ENCODE measurements at regions not wholly inside any gene's neighbourhood (a gene's known extent, or its start where the extent isn't known, plus 50 kb on each side); places are given as distances from the start of the nearest gene placed in this dataset.

DNA sequence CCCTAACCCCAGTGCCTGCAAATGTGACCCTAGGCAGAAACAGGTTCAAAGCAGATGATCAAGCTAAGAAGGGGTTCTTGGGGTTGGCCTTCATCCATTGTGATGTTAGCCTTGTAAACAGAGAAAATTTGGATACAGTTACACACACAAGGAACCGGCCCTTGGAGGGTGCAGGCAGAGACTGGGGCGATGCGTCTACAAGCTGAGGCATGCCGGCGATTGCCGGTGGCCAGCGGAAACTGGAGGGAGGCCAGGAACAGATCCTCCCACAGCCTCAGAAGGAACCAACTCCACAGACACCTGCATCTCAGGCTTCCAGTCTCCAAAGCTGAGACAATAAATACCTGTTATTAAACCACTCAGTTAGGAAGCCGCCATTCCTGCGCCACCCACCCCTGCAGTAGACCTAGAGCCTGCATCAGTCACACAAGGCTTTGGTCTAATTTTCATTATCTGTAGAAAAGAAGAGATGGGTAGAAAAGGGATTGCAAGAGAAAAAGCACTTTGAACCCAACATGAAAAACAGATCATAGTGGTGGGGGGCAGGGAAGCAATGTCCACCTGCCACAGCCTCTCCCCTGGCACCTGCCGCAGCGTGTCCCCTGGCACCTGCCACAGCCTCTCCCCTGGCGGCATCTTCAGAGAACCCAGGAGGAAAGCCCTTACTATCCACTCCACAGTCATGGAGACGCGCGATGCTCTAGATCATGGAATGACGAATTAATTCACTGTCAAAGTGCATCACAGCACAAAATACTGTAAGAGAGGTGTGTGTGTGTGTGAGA, 119.7 kb upstream of the SOX1 start:
- no peak for DNase-seq (ENCODE audit: extremely low spot score, unreplicated experiment)
- TF ChIP-seq, protein P1, sequence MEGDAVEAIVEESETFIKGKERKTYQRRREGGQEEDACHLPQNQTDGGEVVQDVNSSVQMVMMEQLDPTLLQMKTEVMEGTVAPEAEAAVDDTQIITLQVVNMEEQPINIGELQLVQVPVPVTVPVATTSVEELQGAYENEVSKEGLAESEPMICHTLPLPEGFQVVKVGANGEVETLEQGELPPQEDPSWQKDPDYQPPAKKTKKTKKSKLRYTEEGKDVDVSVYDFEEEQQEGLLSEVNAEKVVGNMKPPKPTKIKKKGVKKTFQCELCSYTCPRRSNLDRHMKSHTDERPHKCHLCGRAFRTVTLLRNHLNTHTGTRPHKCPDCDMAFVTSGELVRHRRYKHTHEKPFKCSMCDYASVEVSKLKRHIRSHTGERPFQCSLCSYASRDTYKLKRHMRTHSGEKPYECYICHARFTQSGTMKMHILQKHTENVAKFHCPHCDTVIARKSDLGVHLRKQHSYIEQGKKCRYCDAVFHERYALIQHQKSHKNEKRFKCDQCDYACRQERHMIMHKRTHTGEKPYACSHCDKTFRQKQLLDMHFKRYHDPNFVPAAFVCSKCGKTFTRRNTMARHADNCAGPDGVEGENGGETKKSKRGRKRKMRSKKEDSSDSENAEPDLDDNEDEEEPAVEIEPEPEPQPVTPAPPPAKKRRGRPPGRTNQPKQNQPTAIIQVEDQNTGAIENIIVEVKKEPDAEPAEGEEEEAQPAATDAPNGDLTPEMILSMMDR (IDR thresholded peaks at IDR 0.05), result no peak
- peaks cover 3% of the 10 kb centered on the region for H3K36me3 Mint-ChIP-seq (ENCODE audit: unreplicated experiment)
- no peaks in the 10 kb centered on the region for H3K27me3 Mint-ChIP-seq (ENCODE audit: unreplicated experiment)
- no peaks in the 10 kb centered on the region for H3K4me1 Mint-ChIP-seq (ENCODE audit: unreplicated experiment)
- H3K9me3 Mint-ChIP-seq (ENCODE audit: unreplicated experiment), result peaks cover 27% of the 10 kb centered on the region
- H3K27ac Mint-ChIP-seq (ENCODE audit: unreplicated experiment), result no peak overlapping the region
- H3K4me3 Mint-ChIP-seq (ENCODE audit: unreplicated experiment), result no peak overlapping the region

DNA sequence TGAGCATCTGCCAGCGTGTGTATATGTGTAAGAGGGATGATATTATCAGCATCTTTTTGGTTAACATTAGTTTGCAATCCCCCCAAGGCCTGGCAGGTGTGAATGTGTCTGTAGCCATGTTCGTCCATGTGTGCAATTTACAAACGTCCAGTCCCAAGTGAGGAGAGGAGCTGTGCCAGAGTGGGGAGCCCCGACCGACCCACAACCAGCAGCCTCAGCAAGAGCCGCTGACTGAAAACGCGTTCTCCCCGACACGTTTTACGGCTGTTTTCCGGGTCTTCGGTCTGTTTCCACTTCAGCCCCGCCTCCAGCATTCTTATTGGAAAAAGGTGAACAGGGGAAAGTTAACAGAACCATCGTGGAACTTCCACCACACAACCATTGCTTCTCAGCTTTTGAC, 119.1 kb upstream of the SOX1 start:
- no peak for DNase-seq (ENCODE audit: extremely low spot score, unreplicated experiment)
- Mint-ChIP-seq H3K4me3 (ENCODE audit: unreplicated experiment) (no peak overlapping the region), H3K4me1 (ENCODE audit: unreplicated experiment) (no peaks in the 10 kb centered on the region), H3K27me3 (ENCODE audit: unreplicated experiment) (no peaks in the 10 kb centered on the region), H3K36me3 (ENCODE audit: unreplicated experiment) (peaks cover 3% of the 10 kb centered on the region), H3K9me3 (ENCODE audit: unreplicated experiment) (peaks cover 25% of the 10 kb centered on the region), H3K27ac (ENCODE audit: unreplicated experiment) (no peak overlapping the region)
- TF ChIP-seq, protein P1 (IDR thresholded peaks at IDR 0.05), result no peak

DNA sequence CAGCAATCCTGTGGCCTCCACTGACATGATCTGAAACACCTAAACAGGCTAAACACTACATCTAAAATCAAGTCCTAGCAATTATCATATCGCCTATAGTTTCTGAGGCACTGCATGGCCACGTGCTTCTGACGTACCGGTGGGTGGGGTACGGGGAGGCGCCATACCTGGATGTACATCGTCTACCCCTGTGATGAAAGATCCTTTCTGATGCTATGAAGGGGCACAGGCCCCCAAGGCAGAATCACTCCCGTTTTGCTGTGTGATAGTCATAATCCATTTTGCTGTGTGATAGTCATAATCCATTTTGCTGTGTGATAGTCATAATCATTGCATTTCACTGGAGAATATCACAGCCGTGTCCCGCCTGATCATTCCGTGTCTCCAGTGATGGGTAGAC, 118.7 kb upstream of the SOX1 start:
- TF ChIP-seq, protein P1 (IDR thresholded peaks at IDR 0.05), result no peak
- H3K4me1 Mint-ChIP-seq (ENCODE audit: unreplicated experiment), result no peaks in the 10 kb centered on the region
- H3K27ac Mint-ChIP-seq (ENCODE audit: unreplicated experiment), result no peak overlapping the region
- H3K9me3 Mint-ChIP-seq (ENCODE audit: unreplicated experiment), result peaks cover 25% of the 10 kb centered on the region
- H3K27me3 Mint-ChIP-seq (ENCODE audit: unreplicated experiment), result no peaks in the 10 kb centered on the region
- H3K36me3 Mint-ChIP-seq (ENCODE audit: unreplicated experiment), result peaks cover 3% of the 10 kb centered on the region
- no peak overlapping the region for H3K4me3 Mint-ChIP-seq (ENCODE audit: unreplicated experiment)
- no peak for DNase-seq (ENCODE audit: extremely low spot score, unreplicated experiment)

DNA sequence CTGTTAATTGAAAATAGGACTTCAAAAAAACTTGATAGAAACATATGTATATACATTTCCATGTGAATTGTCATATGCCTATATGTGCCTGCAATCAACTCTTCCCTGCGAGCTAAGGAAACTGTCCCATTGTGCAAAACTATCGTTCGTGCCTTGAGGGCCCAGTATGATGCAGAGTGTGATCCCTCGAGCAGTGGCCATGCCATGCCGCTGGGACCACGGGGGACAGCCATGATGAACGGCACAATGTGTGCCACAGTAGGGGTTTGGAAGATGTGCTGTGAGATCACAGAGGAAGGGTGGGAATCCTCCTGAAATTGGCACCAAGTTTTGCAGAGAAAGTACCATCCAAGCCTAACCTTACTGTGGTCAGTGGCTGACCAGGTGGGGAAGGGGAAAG, 118.1 kb upstream of the SOX1 start:
- H3K27me3 Mint-ChIP-seq (ENCODE audit: unreplicated experiment), result no peaks in the 10 kb centered on the region
- no peaks in the 10 kb centered on the region for H3K4me1 Mint-ChIP-seq (ENCODE audit: unreplicated experiment)
- H3K27ac Mint-ChIP-seq (ENCODE audit: unreplicated experiment), result no peak overlapping the region
- peaks cover 27% of the 10 kb centered on the region for H3K9me3 Mint-ChIP-seq (ENCODE audit: unreplicated experiment)
- TF ChIP-seq, protein P1 (IDR thresholded peaks at IDR 0.05), result no peak
- no peak for DNase-seq (ENCODE audit: extremely low spot score, unreplicated experiment)
- H3K4me3 Mint-ChIP-seq (ENCODE audit: unreplicated experiment), result no peak overlapping the region
- peaks cover 3% of the 10 kb centered on the region for H3K36me3 Mint-ChIP-seq (ENCODE audit: unreplicated experiment)

DNA sequence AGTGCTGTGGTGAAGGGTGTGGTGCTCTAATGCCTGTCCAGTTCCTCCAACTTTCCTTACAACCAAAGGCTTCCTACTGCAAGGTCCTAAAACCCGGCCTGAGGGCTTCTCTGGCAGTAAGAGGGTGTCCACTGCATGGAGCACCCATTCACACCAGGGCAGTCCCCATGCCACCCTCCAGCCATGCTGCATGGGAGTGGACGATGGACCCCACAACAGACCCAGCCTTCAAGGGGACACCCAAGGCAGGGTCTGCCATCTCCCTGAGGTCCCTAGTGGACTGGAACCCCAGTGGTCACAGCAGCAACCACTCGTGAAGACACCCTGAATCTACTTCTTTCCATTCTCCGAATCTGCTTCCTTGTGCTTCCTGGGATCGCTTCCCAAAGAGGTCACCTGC, 117.6 kb upstream of the SOX1 start:
- no peak overlapping the region for H3K4me3 Mint-ChIP-seq (ENCODE audit: unreplicated experiment)
- peaks cover 27% of the 10 kb centered on the region for H3K9me3 Mint-ChIP-seq (ENCODE audit: unreplicated experiment)
- no peak overlapping the region for H3K27ac Mint-ChIP-seq (ENCODE audit: unreplicated experiment)
- peaks cover 3% of the 10 kb centered on the region for H3K36me3 Mint-ChIP-seq (ENCODE audit: unreplicated experiment)
- DNase-seq (ENCODE audit: extremely low spot score, unreplicated experiment), result no peak
- no peaks in the 10 kb centered on the region for H3K4me1 Mint-ChIP-seq (ENCODE audit: unreplicated experiment)
- TF ChIP-seq, protein P1 (IDR thresholded peaks at IDR 0.05), result no peak
- no peaks in the 10 kb centered on the region for H3K27me3 Mint-ChIP-seq (ENCODE audit: unreplicated experiment)

Data from osteocyte (in vitro differentiated cells).